KOPT-K1 (cell line): ENCODE measurements at regions not wholly inside any gene's neighbourhood (a gene's known extent, or its start where the extent isn't known, plus 50 kb on each side); places are given as distances from the start of the nearest gene placed in this dataset.

Source experiments
- H3K27ac ChIP-seq: fragments of 200-600 bp; sonication (generic); 2 replicates; pipeline ENCODE4 v1.5.1; 2016; ENCODE audit warnings: antibody characterized with exemption, mild to moderate bottlenecking, low read depth, low read length; ENCODE audit not compliant: poor library complexity, severe bottlenecking
- H3K36me3 ChIP-seq: fragments of 200-600 bp; sonication (generic); 2 replicates; pipeline ENCODE4 v1.5.1; 2017; ENCODE audit warnings: antibody characterized with exemption, mild to moderate bottlenecking, low read length, moderate library complexity; ENCODE audit not compliant: insufficient read depth
- H3K9me3 ChIP-seq: fragments of 200-600 bp; sonication (generic); 2 replicates; pipeline ENCODE4 v1.5.1; 2017; ENCODE audit warnings: antibody characterized with exemption, low read length, mild to moderate bottlenecking; ENCODE audit not compliant: insufficient read depth, poor library complexity, severe bottlenecking

GRCh38 chr14:98997526-98998205 is 274.3 kb downstream of the BCL11B start:
- H3K9me3 ChIP-seq, result no peaks in the 10 kb centered on the region
- H3K27ac ChIP-seq, result no peak overlapping the region
- no peaks in the 10 kb centered on the region for H3K36me3 ChIP-seq

DNA sequence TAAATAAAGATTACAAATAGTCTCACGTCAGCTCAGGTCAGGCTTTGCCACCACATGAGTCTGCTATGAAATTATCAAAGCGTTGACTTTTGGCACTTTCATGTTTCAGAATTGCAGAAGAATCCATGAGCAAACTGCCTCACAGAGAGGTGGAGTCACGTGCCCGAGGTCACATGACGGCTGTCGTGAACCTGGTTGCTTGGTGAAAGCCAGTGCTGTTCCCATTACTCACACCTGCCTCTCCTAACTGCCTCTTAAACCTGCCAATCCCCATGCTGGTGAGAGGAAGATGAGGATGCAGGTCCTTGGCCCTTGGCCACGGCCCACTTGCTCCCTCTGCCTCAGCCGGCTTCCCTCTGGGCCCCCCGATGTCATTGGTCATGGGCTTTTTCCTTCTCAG is 272.7 kb downstream of the BCL11B start:
- Histone ChIP-seq H3K9me3 (no peaks in the 10 kb centered on the region), H3K36me3 (no peaks in the 10 kb centered on the region), H3K27ac (no peak overlapping the region)

DNA sequence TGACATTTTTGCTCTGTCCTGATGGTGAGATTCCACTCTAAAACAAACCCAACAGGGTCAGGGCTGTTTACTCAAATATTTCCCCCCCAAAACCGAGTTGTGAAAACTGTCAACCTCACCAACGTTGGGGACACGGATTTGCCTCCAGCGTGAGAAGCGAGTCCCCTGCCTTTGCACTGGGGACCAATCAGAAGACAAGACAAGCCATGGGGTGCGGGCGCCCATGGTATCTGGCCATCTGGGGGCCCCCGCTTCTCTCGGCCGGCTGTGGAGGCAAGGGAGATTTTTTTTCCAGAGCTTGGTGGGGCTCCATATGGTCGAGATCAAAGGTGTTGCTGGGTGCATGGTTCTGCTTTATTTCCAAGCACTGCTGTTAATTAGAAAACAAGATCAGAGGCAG is 272.1 kb downstream of the BCL11B start:
- H3K9me3 ChIP-seq, result no peaks in the 10 kb centered on the region
- no peak overlapping the region for H3K27ac ChIP-seq
- no peaks in the 10 kb centered on the region for H3K36me3 ChIP-seq

DNA sequence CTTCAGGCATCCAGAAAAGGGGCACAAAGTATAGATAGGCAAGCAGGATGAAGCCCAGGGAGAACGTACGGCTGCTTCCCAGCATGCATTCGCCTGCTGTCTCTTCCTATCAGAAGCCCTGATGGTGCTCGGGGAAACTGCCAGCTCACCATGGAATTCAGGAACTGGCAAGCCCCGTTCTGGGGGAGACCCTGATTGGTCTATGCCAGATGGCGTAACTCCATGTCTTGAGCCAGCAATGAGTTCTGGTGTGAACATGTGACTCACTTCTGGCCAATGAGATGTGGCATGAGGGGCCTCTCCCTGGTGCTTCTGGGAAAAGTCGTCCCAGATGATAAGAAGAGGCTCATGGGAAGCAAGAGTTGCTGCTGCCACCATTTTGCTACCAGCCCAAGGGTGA is 270.8 kb downstream of the BCL11B start:
- Histone ChIP-seq H3K36me3 (no peaks in the 10 kb centered on the region), H3K9me3 (no peaks in the 10 kb centered on the region), H3K27ac (no peak overlapping the region)

DNA sequence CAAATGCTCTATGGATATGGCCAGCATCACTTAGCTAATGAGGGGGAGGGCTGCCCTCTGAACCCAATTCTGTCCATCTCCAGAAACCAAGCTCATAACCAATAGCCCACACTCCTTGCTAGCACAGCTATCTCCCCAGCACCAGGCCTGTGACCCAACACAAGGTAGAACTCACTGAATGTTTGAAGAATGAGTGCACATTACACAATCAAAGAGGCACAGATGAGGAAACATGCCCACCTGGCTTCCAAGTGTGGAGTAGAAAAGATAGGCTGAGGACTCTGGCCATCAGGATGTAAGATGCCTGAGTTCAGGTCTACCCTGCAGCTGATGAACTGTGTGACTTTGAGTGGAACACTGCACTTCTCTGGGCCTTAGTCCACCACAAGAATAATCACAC is 268.4 kb downstream of the BCL11B start:
- H3K27ac ChIP-seq, result no peak overlapping the region
- peaks cover 2% of the 10 kb centered on the region for H3K9me3 ChIP-seq
- H3K36me3 ChIP-seq, result no peaks in the 10 kb centered on the region

- Histone ChIP-seq H3K36me3 (no peaks in the 10 kb centered on the region), H3K9me3 (peaks cover 7% of the 10 kb centered on the region), H3K27ac (no peak overlapping the region)
Measured at GRCh38 chr14:99004112-99004511, 267.9 kb downstream of the BCL11B start.

DNA sequence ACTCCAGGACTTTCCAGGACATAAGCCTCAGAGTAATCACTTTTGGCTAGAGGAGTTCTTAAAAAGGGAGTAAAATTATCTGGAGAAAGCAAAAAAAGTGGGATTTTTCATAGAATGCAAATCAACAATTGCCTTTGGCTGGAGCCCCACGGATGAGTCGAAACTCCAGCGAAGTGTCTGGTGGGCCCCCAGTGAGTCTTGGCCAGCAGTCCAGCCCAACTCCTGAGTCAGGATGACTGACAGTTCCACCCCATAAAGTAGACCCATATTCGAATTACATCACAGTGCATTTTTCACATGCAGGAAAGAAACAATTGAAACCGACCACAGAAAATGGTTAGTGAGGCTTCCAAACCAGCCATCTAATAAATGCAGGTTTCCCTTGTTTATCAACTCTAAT is 265.7 kb downstream of the BCL11B start:
- no peak overlapping the region for H3K27ac ChIP-seq
- no peaks in the 10 kb centered on the region for H3K36me3 ChIP-seq
- H3K9me3 ChIP-seq, result peaks cover 20% of the 10 kb centered on the region

GRCh38 chr14:99007795-99008194 is 264.2 kb downstream of the BCL11B start:
- Histone ChIP-seq H3K36me3 (no peaks in the 10 kb centered on the region), H3K27ac (no peak overlapping the region), H3K9me3 (peaks cover 20% of the 10 kb centered on the region)

GRCh38 chr14:99009871-99010270 is 262.1 kb downstream of the BCL11B start:
- Histone ChIP-seq H3K9me3 (peaks cover 20% of the 10 kb centered on the region), H3K36me3 (no peaks in the 10 kb centered on the region), H3K27ac (no peak overlapping the region)

GRCh38 chr14:99011385-99011784 is 260.6 kb downstream of the BCL11B start:
- Histone ChIP-seq H3K27ac (no peak overlapping the region), H3K9me3 (peaks cover 20% of the 10 kb centered on the region), H3K36me3 (no peaks in the 10 kb centered on the region)

- Histone ChIP-seq H3K9me3 (peaks cover 20% of the 10 kb centered on the region), H3K27ac (no peak overlapping the region), H3K36me3 (no peaks in the 10 kb centered on the region)
Measured at GRCh38 chr14:99012703-99013102, 259.3 kb downstream of the BCL11B start.

DNA sequence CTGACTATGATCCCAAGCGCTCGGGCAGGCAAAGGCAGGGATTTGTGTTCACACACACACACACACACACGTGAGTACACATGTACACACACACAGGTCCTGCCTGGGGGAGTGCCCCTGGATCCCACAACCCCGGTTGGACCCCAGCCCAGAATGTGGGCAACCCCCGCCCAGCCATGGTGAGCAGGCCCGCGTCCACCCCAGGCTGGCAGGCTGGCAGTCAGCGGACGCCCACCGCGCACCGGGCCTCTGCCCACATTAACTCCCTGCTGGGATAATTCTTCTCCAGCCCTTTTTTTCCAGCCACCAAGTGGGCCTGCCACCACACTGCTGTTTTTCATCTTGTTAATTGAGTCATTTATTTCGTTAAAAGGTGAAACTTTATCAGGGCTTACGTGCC is 256.2 kb downstream of the BCL11B start:
- Histone ChIP-seq H3K36me3 (no peaks in the 10 kb centered on the region), H3K9me3 (peaks cover 20% of the 10 kb centered on the region), H3K27ac (no peak overlapping the region)

- H3K9me3 ChIP-seq, result peaks cover 19% of the 10 kb centered on the region
- no peak overlapping the region for H3K27ac ChIP-seq
- H3K36me3 ChIP-seq, result no peaks in the 10 kb centered on the region
Measured at GRCh38 chr14:99023371-99023770, 248.6 kb downstream of the BCL11B start.

DNA sequence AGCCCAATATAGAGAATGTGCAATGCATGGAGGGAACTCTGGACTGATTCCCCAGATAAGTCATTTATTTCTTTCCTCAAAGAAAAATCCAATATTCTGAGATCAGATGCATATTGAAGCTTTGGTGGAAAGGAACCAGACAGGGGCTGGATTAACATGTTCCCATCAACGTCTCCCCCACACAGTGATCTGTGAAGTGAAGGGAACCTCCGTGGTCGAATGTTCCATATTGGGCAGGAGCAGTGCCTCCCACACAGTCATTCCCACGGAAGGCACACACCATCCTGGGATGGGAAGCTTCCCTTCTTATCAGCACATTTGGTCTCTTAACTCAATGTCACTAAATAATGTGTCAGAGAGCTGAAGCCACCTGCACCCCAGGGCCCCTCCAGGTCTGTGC is 247.1 kb downstream of the BCL11B start:
- no peak overlapping the region for H3K27ac ChIP-seq
- H3K36me3 ChIP-seq, result no peaks in the 10 kb centered on the region
- H3K9me3 ChIP-seq, result peaks cover 10% of the 10 kb centered on the region

- Histone ChIP-seq H3K9me3 (peaks cover 6% of the 10 kb centered on the region), H3K36me3 (no peaks in the 10 kb centered on the region), H3K27ac (no peak overlapping the region)
Measured at GRCh38 chr14:99025418-99025817, 246.6 kb downstream of the BCL11B start.

GRCh38 chr14:99026471-99026870 is 245.5 kb downstream of the BCL11B start:
- no peaks in the 10 kb centered on the region for H3K36me3 ChIP-seq
- no peaks in the 10 kb centered on the region for H3K9me3 ChIP-seq
- no peak overlapping the region for H3K27ac ChIP-seq
